GM21381 (cell line): ENCODE measurements at regions not wholly inside any gene's neighbourhood (a gene's known extent, or its start where the extent isn't known, plus 50 kb on each side); places are given as distances from the start of the nearest gene placed in this dataset.
"Not testable (repeated sequence)": the region's sequence is repeated elsewhere in the genome, so short reads cannot be mapped to it uniquely, and the experiment has no call there.

Experiments used
- ATAC-seq: cut with Tn5 transposase; IDR thresholded peaks from one replicate; pipeline ENCODE4 v1.9.1; 2021; ENCODE audit warnings: mild to moderate bottlenecking, moderate library complexity; ENCODE audit not compliant: unreplicated experiment

DNA sequence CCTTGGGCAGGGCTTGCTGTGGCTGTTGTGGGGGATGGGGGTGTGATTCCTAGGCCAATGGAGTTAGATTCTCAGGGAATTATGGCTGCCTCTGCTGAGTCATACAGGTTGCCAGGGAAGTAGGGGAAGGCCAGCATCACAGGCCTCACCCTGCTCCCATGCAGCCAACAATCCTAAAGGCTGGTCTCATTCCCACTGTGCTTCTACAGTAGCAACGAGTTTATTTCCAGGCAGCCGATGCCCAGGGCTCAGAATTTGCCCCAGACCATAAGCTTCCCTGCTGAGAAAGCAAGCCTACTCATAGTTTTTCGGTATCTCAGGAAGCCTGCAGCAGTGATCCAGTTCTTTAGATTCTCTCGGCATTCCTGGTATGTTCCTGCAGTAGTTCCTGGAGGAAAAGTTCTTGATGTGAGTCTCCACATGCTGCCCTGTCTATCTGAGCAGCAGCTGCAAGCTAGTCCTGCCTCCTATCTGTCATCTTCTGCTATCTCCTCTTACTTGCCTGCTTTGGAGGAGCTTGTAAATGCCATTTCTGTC lies 59.3 kb upstream of the SELENOP start:
- ATAC-seq, result no peak

DNA sequence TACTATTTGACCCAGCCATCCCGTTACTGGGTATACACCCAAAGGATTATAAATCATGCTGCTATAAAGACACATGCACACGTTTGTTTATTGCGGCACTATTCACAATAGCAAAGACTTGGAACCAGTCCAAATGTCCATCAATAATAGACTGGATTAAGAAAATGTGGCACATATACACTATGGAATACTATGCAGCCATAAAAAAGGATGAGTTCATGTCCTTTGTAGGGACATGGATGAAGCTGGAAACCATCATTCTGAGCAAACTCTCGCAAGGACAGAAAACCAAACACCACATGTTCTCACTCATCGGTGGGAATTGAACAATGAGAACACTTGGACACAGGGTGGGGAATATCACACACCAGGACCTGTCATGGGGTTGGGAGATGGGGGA lies 56.7 kb upstream of the SELENOP start:
- ATAC-seq, result not testable (repeated sequence)

DNA sequence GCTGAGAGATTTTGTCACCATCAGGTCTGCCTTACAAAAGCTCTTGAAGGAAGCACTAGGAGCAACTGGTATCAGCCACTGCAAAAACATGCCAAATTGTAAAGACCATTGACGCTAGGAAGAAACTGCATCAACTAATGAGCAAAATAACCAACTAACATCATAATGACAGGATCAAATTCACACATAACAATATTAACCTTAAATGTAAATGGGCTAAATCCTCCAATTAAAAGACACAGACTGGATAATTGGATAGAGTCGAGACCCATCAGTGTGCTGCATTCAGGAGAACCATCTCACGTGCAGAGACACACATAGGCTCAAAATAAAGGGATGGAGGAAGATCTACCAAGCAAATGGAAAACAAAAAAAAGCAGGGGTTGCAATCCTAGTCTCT lies 53.1 kb upstream of the SELENOP start:
- not testable (repeated sequence) for ATAC-seq
